Glutamatergic neuron (in vitro differentiated cells): ENCODE measurements at regions not wholly inside any gene's neighbourhood (a gene's known extent, or its start where the extent isn't known, plus 50 kb on each side); places are given as distances from the start of the nearest gene placed in this dataset.
"Not testable (repeated sequence)": the region's sequence is repeated elsewhere in the genome, so short reads cannot be mapped to it uniquely, and the experiment has no call there.

ENCODE experiments used
- DNase-seq: peaks from one replicate; pipeline ENCODE4 v3.0.0; 2022
- H3K27ac Mint-ChIP-seq: one replicate; pipeline ENCODE4 v1.8.0; 2020; ENCODE audit warnings: mild to moderate bottlenecking, mixed read lengths, inconsistent platforms; ENCODE audit not compliant: unreplicated experiment
- H3K27me3 Mint-ChIP-seq: one replicate; pipeline ENCODE4 v1.8.0; 2020; ENCODE audit warnings: mild to moderate bottlenecking, moderate library complexity, mixed read lengths, inconsistent platforms; ENCODE audit not compliant: unreplicated experiment
- H3K36me3 Mint-ChIP-seq: one replicate; pipeline ENCODE4 v1.8.0; 2020; ENCODE audit warnings: mild to moderate bottlenecking, mixed read lengths, inconsistent platforms; ENCODE audit not compliant: unreplicated experiment
- H3K4me1 Mint-ChIP-seq: one replicate; pipeline ENCODE4 v1.8.0; 2020; ENCODE audit warnings: mild to moderate bottlenecking, low read depth, mixed read lengths, inconsistent platforms; ENCODE audit not compliant: unreplicated experiment
- H3K4me3 Mint-ChIP-seq: one replicate; pipeline ENCODE4 v1.8.0; 2020; ENCODE audit warnings: mild to moderate bottlenecking, mixed read lengths, inconsistent platforms; ENCODE audit not compliant: unreplicated experiment
- H3K9me3 Mint-ChIP-seq: one replicate; pipeline ENCODE4 v1.8.0; 2020; ENCODE audit warnings: mild to moderate bottlenecking, moderate library complexity, mixed read lengths, inconsistent platforms; ENCODE audit not compliant: unreplicated experiment
- CTCF ChIP-seq: fragments of 200-600 bp; sonication (generic); IDR thresholded peaks from one replicate; pipeline ENCODE4 v1.5.0; 2021; ENCODE audit not compliant: partially characterized antibody, unreplicated experiment

GRCh38 chr4:4046686-4047085 is 180.0 kb downstream of the OTOP1 start:
- H3K27ac Mint-ChIP-seq, result peak overlapping the region; percentile 82

DNA sequence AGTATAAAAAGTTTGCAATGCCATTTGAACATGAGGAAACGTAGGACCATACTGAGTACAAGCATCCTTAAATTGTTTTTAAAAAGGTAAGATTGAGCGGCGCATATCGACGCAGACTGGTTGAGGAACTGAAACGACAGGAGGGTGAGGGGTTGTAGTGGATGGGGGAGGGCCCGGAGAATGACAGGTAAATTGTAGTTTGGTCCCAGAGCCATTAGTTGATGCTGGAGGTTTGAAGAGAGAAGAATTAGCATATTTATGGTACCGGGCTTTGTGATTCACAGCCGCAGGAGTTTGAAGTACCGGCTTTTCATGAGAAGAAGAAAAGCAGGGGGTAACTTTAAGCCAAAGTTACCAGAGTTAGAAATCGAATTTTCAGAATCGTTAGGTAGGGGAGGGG is 179.5 kb downstream of the OTOP1 start:
- H3K27ac Mint-ChIP-seq, result peak overlapping the region; percentile 82
- H3K4me3 Mint-ChIP-seq, result peak overlapping the region; percentile 86
- H3K27me3 Mint-ChIP-seq, DNase-seq, H3K36me3 Mint-ChIP-seq, H3K9me3 Mint-ChIP-seq: not testable (repeated sequence)
- peaks cover 20% of the 10 kb centered on the region for H3K4me1 Mint-ChIP-seq

More at GRCh38 chr4:4046686-4047085, 180.0 kb downstream of the OTOP1 start:
- H3K9me3 Mint-ChIP-seq, H3K27me3 Mint-ChIP-seq, DNase-seq, H3K36me3 Mint-ChIP-seq: not testable (repeated sequence)
- H3K4me1 Mint-ChIP-seq, result peaks cover 20% of the 10 kb centered on the region
- peak overlapping the region; percentile 86 for H3K4me3 Mint-ChIP-seq

DNA sequence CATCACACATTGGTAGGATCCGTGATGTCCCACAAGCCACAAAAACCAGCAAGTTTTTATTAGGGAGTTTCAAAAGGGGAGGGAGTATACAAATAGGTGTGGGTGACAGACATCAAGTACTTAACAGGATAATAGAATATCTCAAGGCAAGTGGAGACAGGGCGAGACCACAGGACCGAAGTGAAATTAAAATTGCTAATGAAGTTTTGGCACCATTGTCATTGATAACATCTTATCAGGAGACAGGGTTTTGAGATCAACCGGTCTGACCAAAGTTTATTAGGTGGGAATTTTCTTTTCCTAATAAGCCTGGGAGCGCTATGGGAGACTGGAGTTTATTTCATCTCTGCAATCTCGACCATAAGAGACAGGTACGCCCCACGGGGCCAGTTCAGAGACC is 178.5 kb downstream of the OTOP1 start:
- peaks cover 20% of the 10 kb centered on the region for H3K4me1 Mint-ChIP-seq
- DNase-seq, H3K27me3 Mint-ChIP-seq, H3K36me3 Mint-ChIP-seq, H3K9me3 Mint-ChIP-seq, H3K27ac Mint-ChIP-seq: not testable (repeated sequence)
- peak overlapping the region; percentile 86 for H3K4me3 Mint-ChIP-seq

GRCh38 chr4:4050781-4051180 is 175.9 kb downstream of the OTOP1 start:
- H3K4me3 Mint-ChIP-seq, DNase-seq: not testable (repeated sequence)

DNA sequence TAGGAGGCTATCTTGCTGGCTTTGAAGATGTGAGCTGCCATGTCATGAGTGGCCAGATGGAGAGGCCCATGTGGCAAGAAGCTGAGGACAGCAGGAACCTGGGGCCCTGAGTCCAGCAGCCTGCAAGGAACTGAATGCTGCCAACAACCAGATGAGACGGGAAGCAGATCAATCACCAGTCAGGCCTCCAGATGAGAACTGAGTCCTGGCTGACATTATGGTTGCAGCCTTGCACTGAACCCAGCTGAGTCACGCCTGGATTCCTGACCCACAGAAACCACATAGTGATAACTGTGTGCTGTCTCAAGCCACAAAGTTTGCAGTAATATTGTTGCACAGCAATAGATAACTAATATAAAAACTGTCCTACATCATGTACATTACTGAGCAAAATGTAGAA is 173.8 kb downstream of the OTOP1 start:
- H3K4me3 Mint-ChIP-seq, H3K9me3 Mint-ChIP-seq, H3K27ac Mint-ChIP-seq, DNase-seq, H3K27me3 Mint-ChIP-seq, H3K36me3 Mint-ChIP-seq, H3K4me1 Mint-ChIP-seq: not testable (repeated sequence)

More at GRCh38 chr4:4050781-4051180, 175.9 kb downstream of the OTOP1 start:
- not testable (repeated sequence) for H3K27me3 Mint-ChIP-seq, H3K9me3 Mint-ChIP-seq, H3K36me3 Mint-ChIP-seq, H3K27ac Mint-ChIP-seq
- peaks cover 18% of the 10 kb centered on the region for H3K4me1 Mint-ChIP-seq

GRCh38 chr4:4057226-4057625 is 169.5 kb downstream of the OTOP1 start:
- not testable (repeated sequence) for H3K36me3 Mint-ChIP-seq, H3K4me3 Mint-ChIP-seq, H3K27ac Mint-ChIP-seq, H3K9me3 Mint-ChIP-seq, H3K4me1 Mint-ChIP-seq, DNase-seq, H3K27me3 Mint-ChIP-seq

GRCh38 chr4:4084171-4084570 is 142.6 kb downstream of the OTOP1 start:
- DNase-seq, H3K36me3 Mint-ChIP-seq, H3K27ac Mint-ChIP-seq, H3K9me3 Mint-ChIP-seq, H3K4me1 Mint-ChIP-seq, H3K4me3 Mint-ChIP-seq, H3K27me3 Mint-ChIP-seq: not testable (repeated sequence)

GRCh38 chr4:4089716-4090419 is 136.9 kb downstream of the OTOP1 start:
- not testable (repeated sequence) for H3K36me3 Mint-ChIP-seq, H3K4me1 Mint-ChIP-seq, H3K27ac Mint-ChIP-seq, DNase-seq, H3K9me3 Mint-ChIP-seq, H3K27me3 Mint-ChIP-seq, H3K4me3 Mint-ChIP-seq

- H3K27me3 Mint-ChIP-seq, DNase-seq, H3K4me1 Mint-ChIP-seq, H3K9me3 Mint-ChIP-seq, H3K27ac Mint-ChIP-seq, H3K36me3 Mint-ChIP-seq, H3K4me3 Mint-ChIP-seq: not testable (repeated sequence)
- peak; percentile 37 for TF ChIP-seq CTCF
Observed at GRCh38 chr4:4090720-4091119, 136.0 kb downstream of the OTOP1 start.

- H3K4me1 Mint-ChIP-seq, H3K9me3 Mint-ChIP-seq, H3K36me3 Mint-ChIP-seq, H3K4me3 Mint-ChIP-seq, H3K27ac Mint-ChIP-seq, H3K27me3 Mint-ChIP-seq, DNase-seq: not testable (repeated sequence)
Observed at GRCh38 chr4:4092159-4092558, 134.6 kb downstream of the OTOP1 start.

DNA sequence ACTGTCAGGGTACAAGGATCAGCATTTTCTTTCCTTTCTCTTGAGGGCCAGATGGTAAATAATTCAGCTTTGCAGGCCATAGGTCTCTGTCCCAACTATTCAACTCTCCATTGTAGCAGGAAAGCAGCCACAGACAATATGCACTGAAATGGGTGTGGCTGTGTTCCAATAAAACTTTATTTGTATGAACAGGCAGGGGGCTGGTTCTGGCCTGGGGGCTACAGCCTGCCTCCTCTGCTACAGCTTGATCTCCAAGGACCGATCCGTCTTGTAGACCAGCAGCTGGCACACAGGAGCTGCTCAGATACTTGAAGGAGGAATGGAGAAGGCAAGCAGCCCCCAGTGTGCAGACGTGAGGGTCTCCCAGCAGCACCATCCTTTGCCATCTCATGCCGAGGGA is 127.1 kb downstream of the OTOP1 start:
- not testable (repeated sequence) for H3K27ac Mint-ChIP-seq, H3K9me3 Mint-ChIP-seq, H3K27me3 Mint-ChIP-seq, H3K4me1 Mint-ChIP-seq, H3K36me3 Mint-ChIP-seq, DNase-seq, H3K4me3 Mint-ChIP-seq

GRCh38 chr4:4106923-4107322 is 119.8 kb downstream of the OTOP1 start:
- not testable (repeated sequence) for H3K4me1 Mint-ChIP-seq, H3K9me3 Mint-ChIP-seq, H3K27me3 Mint-ChIP-seq, H3K4me3 Mint-ChIP-seq, H3K27ac Mint-ChIP-seq, H3K36me3 Mint-ChIP-seq
- DNase-seq, result peak; percentile 29
